Stimulated activated CD4-positive, alpha-beta T cell treated with anti-CD3 and anti-CD28 coated beads, Interleukin-12 subunit alpha, Interleukin-12 subunit beta, amount 100 ng/mL, for 24 hours (primary cell): ENCODE measurements at regions not wholly inside any gene's neighbourhood (a gene's known extent, or its start where the extent isn't known, plus 50 kb on each side); places are given as distances from the start of the nearest gene placed in this dataset.

Source experiments
- DNase-seq, 2 experiments: peaks; one replicate each; pipeline ENCODE4 v3.0.0-alpha.2; 2020; ENCODE audit warnings: low read depth in 2 of 2

DNA sequence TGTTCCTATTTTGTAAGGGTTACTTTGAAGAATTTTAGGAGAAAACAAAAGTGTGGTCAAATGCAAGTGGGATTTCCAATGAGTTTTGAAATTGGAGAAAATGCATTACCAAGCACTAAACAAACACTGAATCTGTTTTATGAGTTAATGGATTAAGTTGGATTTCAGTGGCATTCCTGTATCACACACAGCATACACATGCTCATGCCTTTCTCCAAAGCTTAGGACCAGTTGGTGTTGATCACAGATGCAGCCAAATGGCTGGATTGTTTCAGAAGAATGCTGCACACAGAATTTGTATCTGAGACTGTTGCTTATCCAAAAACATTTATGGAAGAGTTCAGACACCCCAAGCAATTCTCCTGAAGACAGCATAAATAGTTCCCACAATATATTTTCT is 611.1 kb downstream of the ACTL7B start:
- no peak for DNase-seq

DNA sequence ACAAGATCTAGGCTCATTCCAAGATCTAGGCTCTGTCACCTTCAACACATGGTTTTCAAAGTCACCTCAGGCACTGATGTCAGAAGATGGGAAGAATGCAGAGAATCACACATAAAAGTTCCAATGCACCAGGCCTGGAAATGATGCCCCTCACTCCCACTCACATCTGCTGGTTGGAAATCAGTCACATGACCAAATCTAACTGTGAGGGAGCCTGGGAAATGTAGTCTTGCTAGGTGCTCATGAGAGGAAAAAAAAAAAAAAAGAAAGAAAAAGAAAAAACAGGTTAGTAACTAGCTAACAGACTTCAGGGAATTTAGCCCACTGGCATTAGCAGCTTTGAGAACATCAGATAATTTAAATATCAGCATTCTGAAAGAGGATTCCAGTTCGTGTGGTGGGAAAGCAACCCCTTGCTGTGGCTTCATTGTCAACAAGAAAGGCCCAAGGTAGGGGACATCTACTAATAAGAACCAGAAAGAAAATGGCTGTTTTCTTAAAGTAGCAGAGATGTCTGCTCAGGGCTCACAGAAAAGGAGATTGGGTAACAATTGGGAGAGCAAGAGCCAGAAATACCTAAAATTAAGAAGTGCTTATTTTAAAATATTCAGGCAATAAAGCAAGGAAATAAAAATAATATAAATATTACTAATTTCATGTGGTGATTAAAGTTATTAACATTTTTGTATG is 614.3 kb downstream of the ACTL7B start:
- no peak for DNase-seq

DNA sequence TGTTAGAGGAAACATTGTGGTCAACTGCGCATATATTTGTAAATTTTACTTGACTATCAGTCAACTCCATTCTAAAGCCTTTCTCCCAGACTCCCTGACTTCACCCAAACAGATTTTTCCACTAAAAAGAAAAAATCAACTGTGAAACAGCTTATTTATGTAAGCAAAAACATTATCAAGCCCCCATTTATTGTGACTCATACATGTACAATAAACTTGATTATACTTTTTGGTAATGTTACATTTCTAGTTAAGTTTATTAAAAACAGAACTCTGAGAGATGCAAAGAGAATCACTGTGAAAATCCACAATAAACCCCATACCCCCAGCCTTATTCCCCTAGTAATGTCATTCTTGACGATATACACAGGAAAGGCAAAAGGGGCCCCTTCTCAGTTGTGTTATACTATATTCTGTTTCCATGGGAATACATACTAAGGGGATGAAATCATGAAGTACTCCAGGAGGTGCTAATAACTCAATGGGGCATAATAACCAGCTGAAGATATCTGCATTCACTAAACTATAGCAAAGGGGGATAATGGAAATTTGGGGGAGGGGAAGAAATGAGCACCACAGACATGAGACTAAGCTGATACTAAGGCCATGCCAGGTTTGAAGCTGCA is 616.0 kb downstream of the ACTL7B start:
- no peak for DNase-seq

DNA sequence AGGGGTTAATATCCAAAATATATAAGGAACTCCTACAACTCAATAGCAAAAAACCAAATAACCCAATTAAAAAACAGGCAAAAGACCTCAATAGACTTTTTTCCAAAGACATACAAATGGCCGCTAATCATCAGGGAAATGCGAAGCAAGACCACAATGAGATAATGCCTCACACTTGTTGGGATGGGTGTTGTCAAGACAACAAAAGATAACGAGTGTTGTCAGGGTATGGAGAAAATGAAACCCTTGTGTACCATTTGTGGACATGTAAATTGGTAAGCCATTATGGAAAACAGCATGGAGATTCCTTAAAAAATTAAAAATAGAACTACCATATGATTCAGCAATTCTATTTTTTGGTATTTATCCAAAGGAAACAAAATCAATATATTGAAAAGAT is 620.2 kb downstream of the ACTL7B start:
- no peak for DNase-seq

DNA sequence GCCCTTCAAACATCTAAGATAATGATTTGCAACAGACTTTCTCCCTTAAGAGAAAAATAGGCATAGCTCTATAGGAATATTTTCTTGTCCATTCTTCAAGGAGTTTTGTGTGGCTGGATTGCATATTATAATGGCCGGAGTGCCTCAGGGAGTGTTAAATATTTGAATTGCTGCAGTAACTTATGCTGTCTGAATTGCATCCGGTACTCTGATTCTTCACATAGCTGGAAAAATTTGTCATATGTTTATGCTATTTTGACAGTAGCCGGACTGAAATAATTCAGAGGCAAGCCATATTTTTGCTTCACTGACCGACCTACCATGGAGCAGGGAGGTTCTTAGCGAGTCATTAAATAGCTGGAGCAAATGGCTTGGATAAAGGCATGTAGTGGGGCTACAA is 621.0 kb downstream of the ACTL7B start:
- no peak for DNase-seq

DNA sequence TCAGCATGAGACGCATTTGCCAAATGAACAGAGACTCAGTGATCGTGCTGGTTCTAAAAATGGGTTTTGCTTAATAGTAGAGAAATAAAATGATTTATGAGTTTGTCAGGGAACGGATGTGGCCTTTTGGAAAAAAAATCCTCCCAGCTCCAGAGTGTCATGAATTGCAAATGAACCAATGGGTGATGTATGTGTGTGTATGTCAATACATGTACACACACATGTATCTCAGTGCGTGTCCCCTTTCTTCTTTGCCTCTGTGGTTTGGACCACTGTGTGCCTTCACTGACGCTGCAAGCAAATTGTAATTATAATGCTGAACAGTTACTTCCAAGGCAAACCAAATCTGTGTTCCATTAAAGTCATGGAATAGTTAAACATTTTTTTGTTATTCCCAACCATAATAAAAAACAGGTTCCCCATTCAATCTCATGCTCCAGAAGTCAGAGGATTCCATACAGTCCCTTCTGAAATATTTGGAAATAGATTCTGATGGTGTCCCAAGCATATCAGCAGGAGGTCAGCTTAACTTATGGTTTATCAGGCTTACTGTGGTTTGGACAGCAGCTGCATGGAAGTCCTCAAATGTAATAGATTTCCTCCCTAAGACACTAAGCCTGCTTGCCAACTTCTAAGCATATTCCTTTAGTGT is 630.5 kb downstream of the ACTL7B start:
- no peak for DNase-seq

DNA sequence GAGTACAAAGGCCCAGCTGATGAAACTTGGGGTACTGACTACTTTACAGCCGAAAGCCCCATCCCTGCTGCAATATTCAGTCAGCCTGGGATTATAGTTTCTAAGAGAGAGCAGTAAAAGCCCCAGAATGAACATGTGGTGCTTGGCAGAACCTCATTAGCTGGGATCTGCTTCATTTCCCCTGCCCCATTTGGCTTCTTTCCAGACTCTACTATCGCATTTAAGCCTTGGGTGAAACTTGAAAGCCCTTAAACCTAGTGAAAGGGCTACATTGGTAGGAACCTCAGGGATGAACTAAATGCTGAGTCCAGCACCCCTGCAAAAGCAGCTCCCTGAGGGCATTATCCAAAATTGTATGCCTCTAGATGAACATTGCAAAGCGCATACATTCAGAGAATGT is 631.1 kb downstream of the ACTL7B start:
- DNase-seq = no peak

DNA sequence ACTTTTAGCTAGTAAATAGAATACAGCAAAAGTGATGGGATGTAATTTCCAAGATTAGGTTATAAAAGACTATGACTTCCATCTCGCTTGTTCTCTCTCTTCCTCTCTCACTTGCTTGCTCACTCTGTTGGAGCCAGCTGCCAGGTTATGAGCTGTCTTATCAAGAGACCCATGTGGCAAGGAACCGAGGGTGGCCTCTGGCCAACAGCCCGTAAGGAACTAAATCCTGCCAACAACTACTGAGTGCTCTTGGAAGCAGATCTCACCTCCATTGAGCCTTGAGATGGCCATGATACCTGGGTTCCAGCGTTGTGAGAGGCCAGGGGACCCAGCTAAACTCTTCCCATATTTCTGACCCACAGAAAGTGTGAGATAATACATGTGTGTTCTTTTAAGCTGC is 636.1 kb downstream of the ACTL7B start:
- DNase-seq = no peak

DNA sequence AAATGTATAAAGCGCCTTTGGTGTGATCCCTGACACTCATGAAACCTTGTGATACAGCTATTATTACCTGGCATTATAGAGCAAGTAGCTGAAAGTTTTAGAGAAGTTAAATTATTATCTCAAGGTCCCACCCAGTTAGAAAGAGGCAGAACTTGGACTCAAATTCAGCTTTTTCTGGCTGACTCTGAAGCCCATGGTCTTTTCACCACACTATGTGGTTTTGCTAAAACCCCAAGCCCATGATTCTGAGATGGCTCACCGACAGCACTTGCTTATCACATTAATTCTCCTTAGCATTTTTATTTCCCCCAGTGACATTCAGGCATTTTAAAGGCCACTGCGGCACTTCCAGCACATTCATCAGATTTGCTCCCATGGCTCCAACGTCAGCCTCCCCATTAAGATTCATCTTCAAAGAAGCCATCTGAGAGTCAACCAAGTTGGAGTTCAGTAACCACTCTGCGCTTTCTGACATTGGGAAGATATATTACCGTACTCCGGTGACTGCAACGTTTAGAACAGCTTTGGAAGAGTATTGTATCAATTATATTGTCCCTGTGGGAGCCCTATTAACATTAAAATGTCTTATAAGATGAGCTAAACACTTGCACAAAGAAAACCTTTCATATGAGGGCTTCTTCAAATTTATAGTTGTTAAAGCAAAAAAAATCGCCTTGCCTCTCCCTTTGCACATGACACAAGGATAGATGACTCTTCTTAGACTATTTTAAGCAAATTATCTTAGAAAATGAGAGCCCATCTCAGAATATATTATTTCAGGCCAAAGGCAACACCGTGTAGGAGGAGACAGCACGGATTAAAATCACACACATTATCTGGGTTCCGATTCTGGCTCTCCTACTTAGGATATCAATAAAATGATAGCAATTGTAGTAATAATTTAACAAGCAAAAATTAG is 638.1 kb downstream of the ACTL7B start:
- no peak for DNase-seq

DNA sequence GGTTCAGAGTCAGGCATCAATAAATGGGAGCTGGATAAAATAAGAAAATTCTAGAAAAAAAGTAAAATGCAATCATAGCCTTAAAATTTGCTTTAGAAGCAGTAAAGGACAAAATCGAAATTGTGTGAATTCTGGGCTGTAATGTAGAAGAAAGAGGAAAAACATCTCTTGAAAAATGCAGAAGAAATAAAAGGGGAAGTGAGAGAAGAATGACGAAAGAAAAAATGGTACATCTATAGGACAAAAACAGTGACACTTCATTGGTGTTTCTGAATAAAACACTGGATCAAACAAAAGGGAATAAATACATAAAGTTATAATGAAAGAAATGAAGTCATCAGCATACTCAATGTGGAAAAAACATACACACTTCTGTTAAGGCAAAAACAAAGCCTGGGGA is 642.3 kb downstream of the ACTL7B start:
- no peak for DNase-seq

DNA sequence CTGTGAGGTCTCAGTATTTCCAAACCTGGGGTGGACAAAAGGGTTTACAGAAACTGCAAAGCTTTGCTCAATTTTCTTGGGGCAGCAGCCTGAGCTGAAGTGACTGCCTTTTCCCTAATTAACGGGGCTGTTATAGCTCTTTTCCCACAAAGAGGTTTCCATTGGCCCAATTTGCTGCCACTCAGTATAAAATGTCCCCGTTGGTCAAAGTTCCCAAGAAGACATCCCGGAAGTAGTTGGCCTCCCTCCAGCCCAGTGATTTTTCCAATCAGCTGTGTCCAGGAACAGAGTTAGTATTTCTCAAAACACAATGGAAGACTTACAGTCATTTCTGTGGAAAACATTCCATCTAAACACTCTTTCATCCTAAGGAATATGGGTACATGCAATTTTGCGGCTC is 643.6 kb downstream of the ACTL7B start:
- no peak for DNase-seq

DNA sequence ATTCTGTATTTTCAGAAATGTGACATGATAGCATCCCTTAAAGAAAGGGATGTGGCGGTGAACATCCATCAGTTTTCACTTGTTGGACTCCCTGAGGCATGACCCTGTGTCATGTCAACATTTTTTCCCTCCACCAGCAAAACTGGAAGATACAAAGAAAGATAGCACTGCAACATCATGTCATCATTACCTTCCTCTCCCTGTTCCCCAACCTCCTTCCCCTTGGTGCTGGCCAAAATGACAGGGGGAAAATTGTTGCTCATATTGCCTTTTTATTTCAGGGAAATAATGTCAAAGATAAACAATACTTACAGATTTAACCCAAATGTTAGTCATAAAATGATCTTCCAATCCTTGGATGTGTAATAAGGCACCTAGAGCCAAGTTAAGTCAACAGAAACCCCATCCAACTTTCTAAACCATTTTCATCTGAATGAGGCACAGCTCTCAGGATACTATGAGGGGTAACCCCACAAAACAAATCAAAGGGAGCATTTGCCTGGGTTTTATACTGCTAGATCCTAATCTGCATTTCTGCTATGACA is 644.3 kb downstream of the ACTL7B start:
- DNase-seq = no peak

DNA sequence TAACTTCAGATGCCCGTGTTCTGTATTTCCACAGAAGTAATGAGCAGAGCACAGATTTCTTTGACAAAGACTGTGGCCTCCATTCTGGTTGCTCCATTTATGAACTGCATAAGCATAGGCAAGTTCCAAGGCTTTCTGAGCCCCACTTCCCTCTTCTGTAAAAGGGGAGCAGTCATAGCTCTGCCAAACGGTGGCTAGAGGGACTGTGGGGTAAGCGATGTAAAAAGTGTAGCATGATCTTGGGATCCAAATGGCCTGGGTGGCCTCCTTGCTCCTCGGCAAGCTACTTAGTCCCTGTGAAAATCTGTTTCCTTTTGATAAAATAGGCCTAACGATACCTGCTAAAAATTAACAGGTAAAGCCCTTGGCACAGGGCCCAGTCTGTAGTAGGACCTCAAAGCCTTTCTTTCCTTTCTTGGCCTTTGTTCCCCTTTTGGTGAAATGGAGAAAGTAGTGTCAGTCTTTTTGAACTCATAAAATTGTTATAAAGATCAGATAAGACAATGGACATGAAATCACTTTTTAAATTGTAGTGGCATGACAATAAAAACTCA is 646.6 kb downstream of the ACTL7B start:
- no peak for DNase-seq

DNA sequence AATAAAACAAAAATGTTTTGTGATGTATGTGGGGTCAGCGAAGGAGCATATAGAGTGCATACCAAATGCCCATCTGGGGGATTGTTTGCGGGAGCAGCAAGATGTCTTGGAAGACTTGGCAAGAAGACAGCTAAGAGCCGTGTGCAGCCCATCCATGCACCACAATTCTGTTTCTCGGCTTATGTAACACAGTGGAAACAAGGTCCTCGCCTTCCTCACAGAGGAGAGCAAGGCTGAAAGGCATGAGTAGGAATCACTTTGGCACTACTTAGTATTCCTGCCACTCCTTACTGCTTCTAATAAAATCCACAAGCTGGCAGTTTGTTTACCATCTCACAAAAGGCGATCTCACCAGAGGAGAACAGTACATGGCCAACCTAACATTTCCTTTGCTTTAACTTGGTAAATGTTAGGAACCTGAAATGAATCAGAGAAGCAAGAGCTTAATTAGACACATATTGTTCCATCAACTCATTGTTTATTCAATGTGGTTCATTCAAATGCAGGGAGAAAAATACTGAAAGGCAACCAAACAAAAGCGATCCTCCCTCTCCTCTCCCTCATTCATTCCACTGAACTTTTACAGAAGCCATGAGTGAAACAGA is 648.1 kb downstream of the ACTL7B start:
- no peak for DNase-seq

DNA sequence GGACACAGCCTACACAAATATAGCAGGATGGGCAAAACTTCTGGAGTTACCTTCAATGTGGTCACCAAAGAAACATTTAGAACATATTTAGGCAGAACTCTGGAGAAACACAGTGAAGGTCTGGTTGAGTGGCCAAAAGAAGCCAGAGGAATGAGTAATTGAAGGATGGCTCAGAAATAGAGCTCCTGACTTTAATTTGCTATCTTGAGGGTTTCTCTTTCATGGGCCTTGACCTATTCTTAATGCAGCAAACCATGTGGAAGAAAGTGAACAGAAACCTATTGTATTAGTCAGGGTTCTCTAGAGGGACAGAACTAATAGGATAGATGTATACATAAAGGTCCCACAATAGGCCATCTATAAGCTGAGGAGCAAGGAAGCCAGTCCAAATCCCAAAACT is 650.5 kb downstream of the ACTL7B start:
- no peak for DNase-seq

DNA sequence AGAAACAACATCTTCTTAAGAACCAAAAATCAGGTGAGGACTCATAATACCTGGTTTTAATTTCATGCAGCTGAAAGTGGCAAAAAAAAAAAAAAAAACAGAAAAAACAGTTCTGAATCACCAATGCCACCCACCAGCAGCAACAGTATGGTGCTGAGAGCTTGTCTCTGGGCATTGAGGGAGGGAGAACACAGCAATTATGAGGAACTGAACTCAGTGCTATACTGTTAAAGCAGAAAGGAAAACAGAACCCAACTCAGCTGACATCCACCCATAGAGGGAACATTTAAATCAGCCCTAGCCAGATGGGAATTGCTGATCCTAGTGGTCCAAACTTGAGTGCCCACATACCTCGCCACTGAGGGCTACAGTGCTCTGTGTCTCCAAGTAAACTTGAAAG is 657.9 kb downstream of the ACTL7B start:
- DNase-seq = no peak

DNA sequence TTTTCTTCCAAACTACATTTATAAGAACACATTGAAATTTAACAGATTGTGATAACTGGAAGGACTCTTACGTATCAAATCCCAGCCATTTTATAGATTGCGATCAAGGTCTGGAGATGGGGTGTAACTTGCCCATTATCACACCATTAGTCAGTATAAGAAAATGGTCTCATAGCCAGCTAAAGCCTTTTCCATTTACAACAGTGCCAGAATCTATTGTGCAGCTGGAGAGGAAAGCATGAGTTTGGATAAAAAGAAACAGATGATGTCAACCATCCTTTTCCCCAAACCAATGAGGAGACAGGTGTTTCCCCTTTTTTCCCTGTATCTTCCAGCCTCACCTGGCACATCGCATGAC is 658.8 kb downstream of the ACTL7B start:
- DNase-seq = no peak

DNA sequence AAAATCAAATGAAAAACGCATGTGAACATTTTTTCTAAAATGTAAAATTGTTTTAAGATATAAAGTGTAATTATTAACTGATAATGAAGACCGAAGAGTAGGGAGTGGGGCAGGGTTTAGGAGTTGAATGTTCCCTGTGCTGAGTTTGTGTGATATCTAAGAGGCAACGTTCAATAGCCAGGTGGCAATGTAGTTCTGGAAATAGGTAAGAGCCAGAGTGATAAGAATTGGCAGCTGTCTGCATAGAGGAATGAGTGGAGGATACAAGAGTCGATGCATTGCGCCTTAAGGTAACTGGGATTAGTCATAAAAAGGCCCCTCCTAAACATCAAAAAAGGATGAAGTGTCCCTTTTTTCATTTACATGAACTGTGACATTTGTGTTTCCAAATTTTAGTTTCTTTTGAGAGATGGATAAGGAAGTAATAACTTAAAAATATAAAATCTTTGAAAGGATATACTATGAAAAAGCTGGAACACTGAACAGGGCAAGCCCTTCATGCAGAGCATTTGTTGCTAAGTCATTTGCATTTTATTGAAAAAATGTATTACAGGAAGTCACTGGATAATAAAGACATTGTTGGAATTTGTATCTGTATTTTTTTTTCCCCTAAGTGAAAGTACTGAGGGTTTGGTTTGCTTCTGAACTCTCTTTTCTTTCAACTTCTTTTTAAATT is 659.3 kb downstream of the ACTL7B start:
- DNase-seq = no peak

DNA sequence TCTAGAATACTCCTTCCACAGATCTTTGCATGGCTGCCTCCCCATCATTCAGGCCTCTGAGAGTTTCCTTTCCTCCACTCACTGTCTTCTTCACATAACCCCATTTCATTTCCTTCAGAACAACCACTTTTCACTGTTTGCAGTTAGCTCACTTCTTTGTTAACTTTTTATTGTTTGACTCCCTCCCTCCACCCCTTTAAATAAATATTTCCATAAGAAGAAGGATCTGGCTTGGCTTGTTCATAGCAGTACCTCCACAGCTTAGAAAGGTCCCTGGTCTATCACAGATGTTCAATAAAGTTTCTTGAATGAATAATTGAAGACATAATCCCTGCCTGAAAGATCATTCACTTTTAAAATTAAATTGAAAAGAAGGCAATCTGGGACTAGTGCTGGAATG is 661.6 kb downstream of the ACTL7B start:
- DNase-seq = no peak

DNA sequence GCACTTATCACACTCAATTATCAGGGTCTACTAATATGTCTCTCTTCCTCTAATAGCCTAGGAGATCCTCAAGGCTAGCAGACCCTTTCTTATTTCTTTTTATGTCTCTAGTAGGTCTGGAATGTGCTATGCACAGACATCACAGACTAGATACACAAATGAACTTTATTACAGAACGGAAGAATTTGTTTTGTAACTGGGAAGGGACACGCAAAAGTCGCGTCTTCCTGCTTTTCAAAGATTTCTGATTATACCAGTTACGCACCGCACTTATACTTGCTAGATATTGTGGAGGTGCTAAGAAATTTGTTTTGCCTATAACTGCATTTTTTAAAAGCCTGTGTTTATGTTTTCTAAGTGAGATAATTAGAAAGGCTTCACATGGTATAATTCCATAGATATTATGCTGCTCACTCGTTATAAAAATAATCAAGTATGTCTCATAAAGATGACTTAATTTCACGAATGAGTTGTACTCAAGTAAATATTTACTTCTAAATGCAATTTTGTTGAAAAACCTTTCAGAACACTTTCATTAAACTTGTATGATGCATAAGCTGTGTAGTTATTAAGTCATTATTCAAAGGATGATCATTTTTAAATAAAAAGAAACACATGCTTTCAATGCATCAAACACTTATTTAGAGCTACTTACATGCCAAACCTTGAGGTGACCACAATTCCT is 662.6 kb downstream of the ACTL7B start:
- no peak for DNase-seq
